Uterus (tissue), 3 donors: ENCODE measurements at regions not wholly inside any gene's neighbourhood (a gene's known extent, or its start where the extent isn't known, plus 50 kb on each side); places are given as distances from the start of the nearest gene placed in this dataset.

Source experiments
- DNase-seq, 2 donors: peaks; one replicate each; pipeline ENCODE4 v3.0.0-alpha.2; 2019 to 2020
- H3K27ac ChIP-seq, 2 donors: fragments of 200-600 bp; sonication (generic); 1 replicate in 1 of 2; 2 replicates in 1 of 2; pipeline ENCODE4 v1.5.1; 2016 to 2018
- H3K27me3 ChIP-seq, 2 donors: fragments of 200-600 bp; sonication (generic); one replicate each; pipeline ENCODE4 v1.5.1; 2018 to 2019; ENCODE audit warnings: control low read depth in 1 of 2
- H3K36me3 ChIP-seq, 2 donors: fragments of 200-600 bp; sonication (generic); one replicate each; pipeline ENCODE4 v1.5.1; 2019; ENCODE audit warnings: control low read depth in 1 of 2
- H3K4me1 ChIP-seq, 2 donors: fragments of 200-600 bp; sonication (generic); one replicate each; pipeline ENCODE4 v1.5.1; 2018 to 2019; ENCODE audit warnings: control low read depth in 1 of 2
- H3K4me3 ChIP-seq, 2 donors: fragments of 200-600 bp; sonication (generic); 1 replicate in 1 of 2; 2 replicates in 1 of 2; pipeline ENCODE4 v1.5.1; 2018 to 2019; ENCODE audit warnings: mild to moderate bottlenecking in 1 of 2
- H3K9me3 ChIP-seq, 2 donors: fragments of 200-600 bp; sonication (generic); one replicate each; pipeline ENCODE4 v1.5.1; 2019; ENCODE audit warnings: control low read depth in 1 of 2
- POLR2A ChIP-seq, 2 donors: fragments of 450-650 bp; IDR thresholded peaks; one replicate each; pipeline ENCODE4 v1.6.1; 2016; ENCODE audit warnings: antibody characterized with exemption in 2 of 2, mild to moderate bottlenecking in 1 of 2, moderate library complexity in 1 of 2
- intact Hi-C: fragments of 100-400 bp; cut with DNase I; formaldehyde crosslinking; loops from one replicate; pipeline ENCODE4 v1.15.1; 2023; ENCODE audit warnings: low total_unique reads
- TF ChIP-seq, protein P1 (sequence below), 4 experiments: fragments of 200-600 bp in 2 of 4; fragments of 450-650 bp in 2 of 4; sonication (generic) in 2 of 4; IDR thresholded peaks; one replicate each; pipeline ENCODE4 v1.5.1; 2016 to 2019; ENCODE audit warnings: antibody characterized with exemption in 4 of 4, mild to moderate bottlenecking in 2 of 4, moderate library complexity in 1 of 4
- donor health status: DM: yes; HTN: yes; CAD: no.

DNA sequence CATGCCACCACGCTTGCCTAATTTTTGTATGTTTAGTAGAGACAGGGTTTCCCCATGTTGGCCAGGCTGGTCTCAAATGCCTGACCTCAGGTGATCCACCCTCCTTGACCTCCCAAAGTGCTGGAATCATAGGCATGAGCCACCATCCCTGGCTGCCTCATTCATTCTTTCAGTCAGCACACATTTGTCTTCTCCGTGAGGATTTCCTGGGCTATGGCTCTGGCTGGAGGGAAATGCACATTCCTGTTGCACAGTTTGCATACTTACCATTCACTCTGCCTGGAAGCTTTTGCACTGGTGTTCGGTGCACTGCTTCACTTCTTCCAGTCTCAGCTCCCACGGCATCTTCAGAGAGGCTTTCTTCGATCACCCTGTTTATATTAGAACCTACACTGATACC is 267.8 kb downstream of the STIM2 start:
- Histone ChIP-seq H3K27ac (no peak overlapping the region), H3K4me3 (no peak overlapping the region), H3K27me3 (no peaks in the 10 kb centered on the region), H3K36me3 (no peaks in the 10 kb centered on the region), H3K9me3 (no peaks in the 10 kb centered on the region), H3K4me1 (no peaks in the 10 kb centered on the region)
- TF ChIP-seq POLR2A (IDR thresholded peaks at IDR 0.05): no peak
- TF ChIP-seq, protein P1, sequence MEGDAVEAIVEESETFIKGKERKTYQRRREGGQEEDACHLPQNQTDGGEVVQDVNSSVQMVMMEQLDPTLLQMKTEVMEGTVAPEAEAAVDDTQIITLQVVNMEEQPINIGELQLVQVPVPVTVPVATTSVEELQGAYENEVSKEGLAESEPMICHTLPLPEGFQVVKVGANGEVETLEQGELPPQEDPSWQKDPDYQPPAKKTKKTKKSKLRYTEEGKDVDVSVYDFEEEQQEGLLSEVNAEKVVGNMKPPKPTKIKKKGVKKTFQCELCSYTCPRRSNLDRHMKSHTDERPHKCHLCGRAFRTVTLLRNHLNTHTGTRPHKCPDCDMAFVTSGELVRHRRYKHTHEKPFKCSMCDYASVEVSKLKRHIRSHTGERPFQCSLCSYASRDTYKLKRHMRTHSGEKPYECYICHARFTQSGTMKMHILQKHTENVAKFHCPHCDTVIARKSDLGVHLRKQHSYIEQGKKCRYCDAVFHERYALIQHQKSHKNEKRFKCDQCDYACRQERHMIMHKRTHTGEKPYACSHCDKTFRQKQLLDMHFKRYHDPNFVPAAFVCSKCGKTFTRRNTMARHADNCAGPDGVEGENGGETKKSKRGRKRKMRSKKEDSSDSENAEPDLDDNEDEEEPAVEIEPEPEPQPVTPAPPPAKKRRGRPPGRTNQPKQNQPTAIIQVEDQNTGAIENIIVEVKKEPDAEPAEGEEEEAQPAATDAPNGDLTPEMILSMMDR (IDR thresholded peaks at IDR 0.05): no peak
- intact Hi-C loops: no loop called here
- no peak for DNase-seq

DNA sequence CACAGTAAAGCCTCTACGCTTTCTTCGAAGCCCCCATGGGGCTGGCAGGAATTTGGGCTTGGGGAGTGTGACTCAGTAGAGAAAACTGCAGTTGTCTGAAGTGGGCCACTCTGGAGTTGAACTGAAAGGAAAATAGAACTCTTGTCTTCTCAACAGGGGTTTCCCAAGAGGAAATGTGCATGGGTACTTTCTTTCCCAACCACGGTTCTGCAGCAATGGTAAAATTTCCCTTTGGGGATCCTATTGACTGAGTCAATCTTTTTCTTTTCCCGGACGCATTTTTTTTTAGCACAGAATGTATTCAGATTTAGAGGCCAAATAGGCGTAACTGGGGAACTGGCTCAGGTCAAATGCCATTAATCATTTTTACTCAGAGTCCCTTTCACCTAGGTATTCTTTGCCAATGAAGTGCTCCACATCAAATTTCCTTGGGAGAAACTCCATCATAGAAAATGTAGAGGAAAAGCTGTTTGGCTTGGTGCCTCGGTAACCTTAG is 269.3 kb downstream of the STIM2 start:
- DNase-seq: no peak
- no peak overlapping the region for H3K27ac ChIP-seq
- no peaks in the 10 kb centered on the region for H3K36me3 ChIP-seq
- no peaks in the 10 kb centered on the region for H3K27me3 ChIP-seq
- intact Hi-C loops: no loop called here
- H3K4me1 ChIP-seq: no peaks in the 10 kb centered on the region
- no peak overlapping the region for H3K4me3 ChIP-seq
- no peaks in the 10 kb centered on the region for H3K9me3 ChIP-seq
- TF ChIP-seq, protein P1 (IDR thresholded peaks at IDR 0.05): no peak
- TF ChIP-seq POLR2A (IDR thresholded peaks at IDR 0.05): no peak

DNA sequence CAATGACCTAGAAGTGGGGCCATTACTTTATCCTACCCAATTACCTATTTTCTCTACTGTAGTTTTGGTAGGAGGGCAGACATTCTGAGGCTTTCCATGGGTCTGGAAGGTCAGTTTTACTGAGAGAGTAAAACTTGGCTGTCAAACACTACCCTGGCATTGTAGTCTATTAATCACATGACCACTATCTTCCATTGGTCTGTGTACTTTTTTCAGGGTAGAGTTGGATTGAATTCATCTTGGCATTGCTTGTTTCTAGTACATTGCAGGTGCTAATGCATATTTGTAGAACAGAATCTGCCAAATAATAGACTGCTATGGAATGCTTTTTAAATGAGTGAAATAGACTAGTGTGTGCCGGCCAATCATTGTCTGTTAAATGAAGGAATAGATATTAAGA is 271.9 kb downstream of the STIM2 start:
- Histone ChIP-seq H3K27ac (no peak overlapping the region), H3K9me3 (no peaks in the 10 kb centered on the region), H3K36me3 (no peaks in the 10 kb centered on the region), H3K4me3 (no peak overlapping the region), H3K27me3 (no peaks in the 10 kb centered on the region), H3K4me1 (no peaks in the 10 kb centered on the region)
- no peak for DNase-seq
- TF ChIP-seq, protein P1 (IDR thresholded peaks at IDR 0.05): no peak
- no peak for TF ChIP-seq POLR2A (IDR thresholded peaks at IDR 0.05)
- intact Hi-C loops: no loop called here

DNA sequence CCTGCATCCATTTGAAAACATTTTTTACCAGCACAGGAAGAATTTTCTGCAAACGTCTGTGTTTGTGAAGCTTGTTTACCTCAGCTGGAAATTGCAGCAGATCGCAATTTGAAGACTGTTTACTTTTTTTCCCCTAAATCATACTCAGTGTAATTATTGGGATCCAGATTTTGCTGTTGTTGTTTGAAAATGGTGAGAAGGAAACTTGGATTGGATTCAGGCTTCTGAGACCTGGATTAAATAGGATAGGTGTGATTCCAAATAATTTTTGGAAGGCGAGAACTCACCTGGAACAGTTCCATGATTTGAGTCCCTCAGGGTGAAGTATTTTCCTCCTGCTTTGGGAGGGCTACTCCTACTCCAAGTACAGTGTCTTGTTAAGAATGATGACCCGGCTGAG is 279.8 kb downstream of the STIM2 start:
- no peak for TF ChIP-seq POLR2A (IDR thresholded peaks at IDR 0.05)
- TF ChIP-seq, protein P1 (IDR thresholded peaks at IDR 0.05): no peak
- no peak for DNase-seq
- H3K27ac ChIP-seq: no peak overlapping the region
- H3K27me3 ChIP-seq: no peaks in the 10 kb centered on the region
- H3K9me3 ChIP-seq: no peaks in the 10 kb centered on the region
- H3K4me1 ChIP-seq: no peaks in the 10 kb centered on the region
- intact Hi-C loops: no loop called here
- H3K4me3 ChIP-seq: no peak overlapping the region
- no peaks in the 10 kb centered on the region for H3K36me3 ChIP-seq

DNA sequence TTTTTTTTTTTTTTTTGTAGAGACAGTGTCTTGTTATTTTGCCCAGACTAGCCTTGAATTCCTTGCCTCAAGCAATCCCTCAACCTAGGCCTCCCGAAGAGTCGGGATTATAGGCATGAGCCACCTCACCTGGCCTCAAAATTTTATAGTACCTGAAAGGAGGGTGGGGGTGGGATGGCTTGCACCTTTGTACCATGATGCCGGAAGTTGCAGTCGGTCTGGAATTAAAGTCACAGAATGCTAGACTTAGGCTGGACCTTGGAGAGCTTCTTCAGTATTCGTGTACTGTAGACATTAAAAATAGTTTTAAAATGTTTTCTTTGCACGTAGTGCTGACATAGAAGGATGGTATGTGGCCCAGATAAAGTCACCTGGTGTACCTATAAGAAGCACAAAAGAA is 280.9 kb downstream of the STIM2 start:
- no peaks in the 10 kb centered on the region for H3K9me3 ChIP-seq
- no peak overlapping the region for H3K27ac ChIP-seq
- no peak for DNase-seq
- no peaks in the 10 kb centered on the region for H3K27me3 ChIP-seq
- H3K36me3 ChIP-seq: no peaks in the 10 kb centered on the region
- intact Hi-C loops: no loop called here
- H3K4me3 ChIP-seq: no peak overlapping the region
- no peaks in the 10 kb centered on the region for H3K4me1 ChIP-seq
- no peak for TF ChIP-seq POLR2A (IDR thresholded peaks at IDR 0.05)
- TF ChIP-seq, protein P1 (IDR thresholded peaks at IDR 0.05): no peak
